Stimulated activated CD4-positive, alpha-beta T cell treated with anti-CD3 and anti-CD28 coated beads, Interleukin-4, amount 100 ng/mL, for 1 hour (primary cell): ENCODE measurements at regions not wholly inside any gene's neighbourhood (a gene's known extent, or its start where the extent isn't known, plus 50 kb on each side); places are given as distances from the start of the nearest gene placed in this dataset.

Source experiments
- DNase-seq: peaks from one replicate; pipeline ENCODE4 v3.0.0-alpha.2; 2020

DNA sequence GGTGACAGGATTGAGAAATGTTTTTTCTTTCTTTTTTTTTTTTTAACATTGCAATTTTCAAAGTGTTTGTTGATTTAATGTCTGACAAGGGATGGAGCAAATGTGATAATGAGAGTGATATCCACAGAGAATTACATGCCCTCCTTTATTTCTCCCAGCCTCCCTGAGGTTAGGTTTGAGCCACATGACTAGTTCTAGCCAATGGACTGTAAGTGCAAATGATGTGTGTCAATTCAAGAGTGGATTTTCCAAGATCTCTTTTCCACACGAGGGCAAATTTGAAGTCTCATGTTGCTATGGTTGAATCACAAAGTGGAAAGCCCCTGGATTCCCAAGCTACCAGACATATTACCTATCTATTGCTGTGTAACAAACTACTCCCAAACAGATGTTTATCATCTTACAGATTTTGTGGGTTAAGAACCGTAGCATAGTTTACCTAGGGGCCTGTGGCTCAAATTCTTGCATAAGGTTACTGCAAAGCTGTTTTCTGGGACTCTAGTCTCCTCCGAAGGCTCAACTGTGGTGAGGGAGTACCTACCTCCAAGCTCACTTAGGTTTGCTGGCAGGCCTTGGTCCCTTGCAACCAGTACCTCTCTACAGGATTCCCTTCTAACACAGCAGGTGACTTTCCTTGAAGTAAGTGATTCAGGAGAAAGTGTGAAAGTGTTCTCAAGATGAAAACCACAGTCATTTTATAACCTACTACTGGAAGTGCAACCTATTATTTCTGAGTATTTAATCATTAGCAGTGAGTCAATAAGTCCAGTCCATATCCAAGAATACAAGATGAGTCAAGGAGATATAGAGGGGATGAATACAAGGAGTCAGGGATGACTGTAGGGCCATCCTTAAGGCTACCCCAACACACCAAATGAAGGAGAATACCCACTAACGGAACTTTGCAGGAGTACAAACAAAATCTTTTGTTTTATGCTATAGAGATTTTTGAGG lies 533.6 kb downstream of the PTPRC start:
- DNase-seq, result peak; percentile 2

- no peak for DNase-seq
Measured at GRCh38 chr1:199173356-199173755, 534.5 kb downstream of the PTPRC start.

GRCh38 chr1:199174336-199174735 lies 535.5 kb downstream of the PTPRC start:
- DNase-seq, result no peak

DNA sequence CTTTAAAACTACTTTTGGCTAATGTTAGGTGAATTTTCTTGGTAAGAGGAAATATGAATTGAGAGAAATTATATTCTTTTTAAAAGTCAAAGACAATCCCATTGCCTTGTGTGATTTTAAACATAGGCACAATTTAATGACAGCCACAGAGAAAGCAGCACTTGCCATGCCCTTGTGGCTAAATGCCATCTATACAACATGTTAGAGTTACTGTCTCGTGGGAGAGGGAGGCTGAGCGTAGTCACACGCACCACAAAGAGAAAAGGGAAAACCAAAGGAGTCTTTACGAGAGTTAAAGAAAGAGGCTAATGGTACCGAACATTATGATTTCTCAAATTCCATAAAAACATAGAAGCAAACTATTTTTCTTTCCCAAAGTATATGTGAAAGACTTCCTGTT lies 537.9 kb downstream of the PTPRC start:
- DNase-seq, result no peak

- no peak for DNase-seq
Measured at GRCh38 chr1:199177241-199177640, 538.4 kb downstream of the PTPRC start.

- DNase-seq, result no peak
Measured at GRCh38 chr1:199178646-199179045, 539.8 kb downstream of the PTPRC start.

DNA sequence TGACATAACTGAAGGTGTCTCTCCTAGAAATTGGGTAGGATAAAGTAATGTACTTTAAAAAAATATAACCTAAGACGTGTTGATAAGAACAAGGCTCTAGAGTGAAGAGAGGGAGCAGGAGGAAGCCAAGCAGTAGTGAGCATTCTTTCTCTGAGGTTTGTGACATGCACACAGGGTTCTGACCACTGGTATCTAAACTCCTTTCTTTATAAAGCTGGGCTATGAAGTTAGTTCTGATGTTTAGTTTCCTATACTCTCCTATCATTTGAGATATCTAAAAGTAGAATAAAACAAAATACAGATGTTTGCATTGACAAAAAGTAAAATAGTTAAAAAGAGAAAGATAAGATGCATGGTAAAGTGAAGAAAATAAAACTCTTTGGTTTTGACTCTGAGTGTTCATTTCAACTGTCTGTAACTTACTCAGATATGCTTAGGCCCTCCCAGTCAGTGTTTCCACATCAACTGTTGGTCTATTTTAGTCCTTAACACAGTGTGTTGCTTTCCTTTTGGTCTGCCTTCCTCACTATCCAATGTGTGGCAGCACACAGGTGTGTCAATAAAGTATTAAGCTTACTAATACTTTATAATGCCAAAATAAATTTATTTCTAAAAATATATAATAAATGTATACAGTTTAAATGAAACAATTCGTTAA lies 543.5 kb downstream of the PTPRC start:
- no peak for DNase-seq

GRCh38 chr1:199184180-199184579 lies 545.3 kb downstream of the PTPRC start:
- no peak for DNase-seq

GRCh38 chr1:199194862-199195261 lies 556.0 kb downstream of the PTPRC start:
- no peak for DNase-seq

GRCh38 chr1:199197695-199198094 lies 558.9 kb downstream of the PTPRC start:
- no peak for DNase-seq

DNA sequence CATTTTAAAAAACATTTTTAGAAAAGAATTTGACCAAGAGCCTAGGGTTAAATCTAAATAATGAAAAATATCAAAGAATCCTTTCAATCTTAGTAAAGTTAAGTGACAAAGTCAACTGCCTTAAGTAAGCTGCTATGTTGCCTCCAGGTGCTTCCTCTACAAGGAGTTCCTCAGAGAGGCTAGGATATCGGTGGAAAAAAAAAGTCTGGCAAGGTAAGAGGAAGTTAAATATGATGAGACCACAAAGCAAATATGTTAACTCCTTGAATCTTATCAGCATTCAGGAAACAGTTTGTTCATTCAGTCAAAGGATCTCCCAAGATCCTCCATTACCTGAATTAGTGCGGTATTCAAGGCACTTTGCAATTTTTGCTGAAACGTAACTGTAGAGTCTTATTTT lies 563.5 kb downstream of the PTPRC start:
- DNase-seq, result no peak

GRCh38 chr1:199204231-199204630 lies 565.4 kb downstream of the PTPRC start:
- DNase-seq, result no peak

- DNase-seq, result no peak
Measured at GRCh38 chr1:199205740-199206441, 567.1 kb downstream of the PTPRC start.

GRCh38 chr1:199208847-199209246 lies 570.0 kb downstream of the PTPRC start:
- no peak for DNase-seq

GRCh38 chr1:199218065-199218464 lies 579.2 kb downstream of the PTPRC start:
- DNase-seq, result no peak

DNA sequence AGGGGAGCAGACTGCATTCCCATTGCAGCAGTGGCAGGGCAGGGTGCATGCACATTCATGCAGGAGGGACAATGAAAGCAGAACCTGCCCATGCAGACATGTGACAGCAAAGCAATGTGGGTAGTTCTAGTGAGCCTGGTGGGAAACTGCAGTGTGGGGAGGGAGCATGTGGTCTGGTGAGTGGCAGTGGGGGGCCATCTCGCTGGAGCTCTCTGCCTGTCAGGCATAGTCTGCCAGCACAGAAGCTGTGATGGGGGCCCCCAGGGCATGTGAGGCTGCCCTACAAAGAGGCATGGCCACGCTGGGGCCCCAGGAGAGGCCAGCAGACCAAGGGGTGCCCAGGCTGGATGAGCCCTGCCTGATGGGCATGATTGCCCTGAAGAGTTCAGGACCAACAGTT lies 579.7 kb downstream of the PTPRC start:
- DNase-seq, result no peak

- DNase-seq, result no peak
Measured at GRCh38 chr1:199220031-199220430, 581.2 kb downstream of the PTPRC start.

- no peak for DNase-seq
Measured at GRCh38 chr1:199221371-199222150, 582.7 kb downstream of the PTPRC start.

DNA sequence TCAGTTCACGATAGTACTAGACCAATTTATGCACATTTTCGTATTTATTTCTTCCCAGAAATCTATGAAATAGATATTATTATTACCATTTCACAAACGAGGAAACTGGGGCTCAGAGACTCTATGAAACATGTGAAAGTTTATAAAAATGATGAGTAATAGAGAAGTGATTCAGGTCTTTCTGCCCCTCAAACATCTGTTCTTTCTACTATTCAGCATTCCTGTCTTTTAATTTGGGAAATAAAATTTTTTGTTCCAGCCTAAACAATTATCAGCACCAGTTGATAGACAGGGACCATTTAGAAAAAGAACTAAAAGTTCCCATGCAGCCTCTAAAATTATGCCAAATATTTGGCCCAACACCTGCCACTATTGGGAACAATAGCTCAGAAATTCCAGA lies 585.1 kb downstream of the PTPRC start:
- no peak for DNase-seq

DNA sequence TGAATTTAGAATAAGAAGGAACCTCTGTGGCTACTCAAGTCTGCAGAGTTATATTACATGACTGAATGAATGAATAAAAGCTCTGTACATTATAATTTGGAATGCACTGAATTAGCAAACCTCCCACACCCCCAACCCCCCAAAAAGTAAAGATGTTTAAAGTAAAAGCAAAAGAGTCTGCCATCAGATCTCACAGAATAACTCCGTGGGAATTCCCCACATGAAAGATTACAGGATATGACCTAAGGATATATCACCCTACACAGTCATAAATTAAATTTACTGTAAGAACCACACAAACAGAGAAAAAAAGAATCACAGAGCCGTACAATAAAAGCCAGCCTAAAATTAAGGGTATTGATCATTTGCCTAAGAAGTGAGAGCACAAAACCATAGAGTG lies 587.3 kb downstream of the PTPRC start:
- peak; percentile 16 for DNase-seq

GRCh38 chr1:199242147-199242546 lies 603.3 kb downstream of the PTPRC start:
- DNase-seq, result no peak

DNA sequence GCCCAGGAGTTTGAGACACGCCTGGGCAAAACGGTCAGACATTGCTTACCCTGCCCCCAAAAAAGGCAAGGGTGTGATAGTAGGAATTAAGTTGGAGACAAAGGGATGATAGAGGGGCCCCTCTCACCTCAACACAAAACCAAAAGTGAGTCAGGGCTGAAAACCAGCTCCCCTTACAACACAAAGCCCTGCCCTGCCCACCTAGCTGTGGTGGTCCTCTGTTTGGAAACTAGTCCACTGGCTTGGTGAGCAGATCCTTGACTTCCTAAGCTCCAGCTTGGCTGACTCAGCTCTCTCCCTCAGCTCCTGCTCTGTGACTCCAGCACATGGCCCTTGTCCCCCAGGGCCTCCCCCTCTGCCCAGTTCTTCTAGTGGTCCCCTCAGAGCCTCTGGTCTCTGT lies 603.8 kb downstream of the PTPRC start:
- DNase-seq, result no peak
